Inferior parietal cortex (tissue), 1 donor: ENCODE measurements at regions not wholly inside any gene's neighbourhood (a gene's known extent, or its start where the extent isn't known, plus 50 kb on each side); places are given as distances from the start of the nearest gene placed in this dataset.

Source experiments
- DNase-seq: peaks from one replicate; pipeline ENCODE4 v3.0.0-alpha.2; 2016; ENCODE audit errors: extremely low spot score

DNA sequence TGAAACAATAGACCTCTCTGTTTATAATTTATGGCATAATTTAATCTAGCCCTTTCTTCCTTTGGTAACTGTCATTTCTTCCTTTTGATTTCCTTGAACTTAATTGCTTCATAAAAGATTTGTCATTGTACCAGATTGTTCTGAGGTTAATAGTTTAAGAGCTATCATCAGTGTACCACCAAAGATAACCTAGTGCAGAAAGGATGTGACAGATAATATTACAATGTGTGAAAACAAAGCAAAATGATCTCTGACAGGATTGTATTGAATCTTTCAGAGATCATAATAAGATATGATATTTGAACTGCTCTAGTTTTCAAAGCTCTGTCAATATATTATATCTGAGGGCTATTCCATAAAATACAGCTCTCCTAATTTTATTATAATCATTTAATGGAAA, 132.1 kb upstream of the PTCHD4 start:
- no peak for DNase-seq

DNA sequence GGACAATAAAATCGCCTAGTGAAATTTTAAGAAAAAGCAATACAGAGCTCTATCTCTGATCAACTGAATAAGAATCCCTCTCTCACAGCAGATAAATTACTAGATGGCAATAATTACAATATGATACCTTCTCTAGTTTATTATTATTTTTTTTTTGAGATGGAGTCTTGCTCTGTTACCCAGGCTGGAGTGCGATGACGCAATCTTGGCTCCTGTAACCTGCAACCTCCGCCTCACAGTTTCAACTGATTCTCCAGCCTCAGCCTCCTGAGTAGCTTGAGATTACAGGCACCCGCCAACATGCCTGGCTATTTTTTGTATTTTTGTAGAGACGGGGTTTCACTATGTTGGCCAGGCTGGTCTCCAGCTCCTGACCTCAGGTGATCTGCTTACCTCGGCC, 129.3 kb upstream of the PTCHD4 start:
- no peak for DNase-seq

DNA sequence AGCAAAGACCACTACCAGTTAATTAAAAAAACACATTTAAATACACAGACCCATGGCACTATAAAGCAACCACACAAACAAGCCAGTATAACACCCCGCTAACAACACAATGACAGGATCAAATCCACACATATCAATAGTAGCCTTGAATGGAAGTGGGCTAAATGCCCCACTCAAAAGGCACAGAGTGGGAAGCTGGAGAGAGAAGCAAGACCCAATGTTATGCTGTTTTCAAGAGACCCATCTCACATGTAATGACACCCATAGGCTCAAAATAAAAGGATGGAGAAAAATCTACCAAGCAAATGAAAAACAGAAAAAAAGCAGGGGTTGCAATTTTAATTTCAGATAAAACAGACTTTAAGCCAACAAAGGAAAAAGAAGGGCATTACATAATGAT, 125.4 kb upstream of the PTCHD4 start:
- no peak for DNase-seq

DNA sequence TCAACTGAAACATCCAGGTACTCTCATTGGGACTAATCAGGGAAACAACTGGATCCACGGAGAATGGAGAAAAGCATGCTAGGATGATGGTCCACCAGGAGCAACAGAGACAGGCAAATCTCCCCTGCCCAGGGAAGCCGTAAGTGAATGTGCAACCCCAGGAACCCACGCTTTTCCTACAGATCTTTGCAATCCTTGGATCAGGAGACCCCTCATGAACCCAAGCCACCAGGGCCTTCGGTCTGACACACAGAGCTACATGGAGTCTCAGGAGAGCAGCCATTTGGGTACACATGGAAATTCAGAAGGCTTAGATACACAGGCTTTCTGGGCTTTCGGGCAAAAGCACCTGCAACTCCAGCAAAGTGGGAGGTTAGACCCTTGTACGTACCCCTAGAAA, 122.1 kb upstream of the PTCHD4 start:
- DNase-seq, result no peak

DNA sequence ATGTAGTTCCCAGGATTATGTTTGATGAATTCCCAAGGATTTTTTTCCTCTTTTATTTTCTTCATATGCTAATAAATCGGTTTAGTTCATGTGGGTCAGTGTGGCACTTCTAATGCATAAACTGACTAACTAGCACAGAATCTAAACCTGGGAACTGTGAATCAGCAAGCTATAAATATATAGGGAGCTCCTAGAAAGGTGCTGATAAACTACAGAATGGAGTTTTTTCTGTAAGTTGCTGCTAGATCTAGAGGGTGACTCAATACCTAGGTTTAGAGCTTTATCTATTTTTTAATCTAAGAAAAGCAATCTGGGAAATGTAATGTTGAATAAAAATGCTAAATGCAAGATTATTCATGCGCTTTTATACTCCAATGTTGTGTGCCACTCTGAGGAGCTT, 118.8 kb upstream of the PTCHD4 start:
- no peak for DNase-seq

DNA sequence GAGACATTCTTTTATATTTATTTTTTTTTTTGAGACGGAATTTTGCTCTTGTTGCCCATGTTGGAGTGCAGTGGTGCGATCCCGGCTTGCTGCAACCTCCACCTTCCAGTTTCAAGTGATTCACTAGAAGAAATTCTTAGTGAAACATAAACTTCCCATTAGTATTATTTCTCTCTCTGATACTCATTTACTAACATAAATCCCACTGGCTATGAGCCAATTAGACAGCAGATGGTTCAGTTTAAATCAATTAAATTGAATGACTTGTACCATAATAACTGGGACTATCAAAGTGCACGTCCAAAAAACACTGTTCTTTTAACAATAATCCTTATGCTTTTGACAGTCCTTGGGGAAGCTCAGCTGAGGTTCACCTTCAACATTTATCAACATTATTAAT, 111.2 kb upstream of the PTCHD4 start:
- no peak for DNase-seq

DNA sequence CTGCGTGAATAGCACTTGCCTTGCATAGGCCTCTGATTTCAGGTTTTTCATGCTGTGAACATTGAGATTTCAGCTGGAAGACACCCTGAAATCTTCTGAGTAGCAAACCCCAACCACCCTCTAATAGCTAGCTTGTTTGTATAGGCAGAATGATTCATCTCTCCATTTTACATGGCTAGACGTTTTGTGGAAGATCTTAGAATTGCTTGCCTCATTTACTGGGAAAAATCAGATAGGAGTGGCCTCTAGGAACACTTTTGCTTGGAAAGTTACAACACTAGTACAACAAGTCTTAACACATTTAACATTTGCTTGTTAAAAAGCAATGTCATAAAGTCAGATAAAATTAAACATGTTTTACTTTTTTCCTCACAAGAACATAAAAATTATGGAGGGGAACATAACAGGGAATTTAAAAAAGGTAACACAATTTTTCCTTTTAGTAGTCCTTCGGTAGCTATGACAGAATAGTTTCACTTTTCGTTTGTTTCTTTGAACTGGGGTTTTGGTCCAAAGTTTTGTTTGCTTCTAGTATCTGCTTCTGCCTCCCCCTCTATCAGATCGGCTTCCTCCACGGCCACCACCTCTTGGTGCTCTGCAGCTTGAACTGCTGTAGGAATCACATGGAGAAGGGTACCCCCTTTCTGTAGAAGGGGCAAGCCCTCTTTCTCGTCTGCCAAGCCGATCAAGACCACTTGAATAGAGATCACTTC, 102.2 kb upstream of the PTCHD4 start:
- no peak for DNase-seq

DNA sequence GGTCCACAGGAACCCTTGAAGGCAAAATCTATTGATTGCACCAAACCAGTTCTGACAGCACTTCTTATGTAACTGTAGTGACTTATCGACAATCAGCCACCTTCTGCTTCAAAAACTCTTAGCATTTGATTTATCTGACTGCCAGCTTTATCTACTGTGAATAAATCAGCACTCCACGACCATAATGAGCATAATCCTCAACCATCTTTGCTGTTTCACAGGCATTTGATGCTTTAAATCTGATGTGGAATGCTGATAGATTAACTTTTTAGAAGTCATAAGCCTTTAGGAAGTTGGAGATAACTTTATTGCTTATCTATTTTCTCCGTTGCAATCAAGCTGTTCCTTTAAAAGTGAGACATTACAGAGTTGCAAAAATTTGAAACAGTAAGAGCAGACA, 101.5 kb upstream of the PTCHD4 start:
- DNase-seq, result no peak

DNA sequence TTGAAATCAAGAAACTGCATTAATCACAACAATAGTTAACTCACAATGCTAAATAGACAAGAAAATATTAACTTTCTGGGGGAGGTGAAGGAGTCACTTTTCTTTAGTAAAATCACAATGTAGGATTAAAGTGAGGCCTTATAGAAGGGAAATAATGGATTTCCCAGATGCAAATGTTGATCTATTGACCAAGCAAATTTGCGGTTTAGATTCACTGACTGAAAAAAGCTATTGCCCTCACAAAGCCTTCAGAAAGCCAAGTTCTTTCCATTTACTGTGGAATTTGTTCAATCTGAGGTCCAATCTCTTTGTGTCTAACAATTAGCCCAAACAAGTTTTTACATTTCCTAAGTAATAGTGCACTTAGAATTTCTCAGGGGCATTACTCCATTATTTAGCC, 95.1 kb upstream of the PTCHD4 start:
- no peak for DNase-seq

DNA sequence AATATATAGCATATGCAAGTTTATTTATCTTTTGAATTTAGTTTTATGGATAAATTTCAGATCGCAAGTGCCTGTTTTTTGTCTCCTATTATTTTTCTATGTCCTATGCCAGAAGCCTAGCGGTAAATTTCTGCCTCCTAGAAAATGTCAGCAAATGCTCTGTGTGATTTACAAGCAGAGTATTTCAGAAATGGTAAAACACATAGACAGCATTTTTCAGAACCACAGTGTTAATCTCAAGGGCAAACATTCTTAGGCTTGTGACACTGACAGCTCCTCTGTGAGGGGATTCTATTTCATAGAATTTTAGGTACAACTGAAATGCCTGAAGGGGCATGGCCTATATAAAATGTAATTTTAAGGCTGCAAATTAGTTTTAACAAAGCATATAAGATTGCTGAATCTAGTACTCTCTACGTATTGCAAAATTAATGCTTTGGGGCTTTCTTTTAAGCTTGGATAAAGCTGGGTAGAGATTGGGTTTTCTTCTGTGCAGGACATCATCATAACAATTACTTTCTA, 89.9 kb upstream of the PTCHD4 start:
- no peak for DNase-seq

DNA sequence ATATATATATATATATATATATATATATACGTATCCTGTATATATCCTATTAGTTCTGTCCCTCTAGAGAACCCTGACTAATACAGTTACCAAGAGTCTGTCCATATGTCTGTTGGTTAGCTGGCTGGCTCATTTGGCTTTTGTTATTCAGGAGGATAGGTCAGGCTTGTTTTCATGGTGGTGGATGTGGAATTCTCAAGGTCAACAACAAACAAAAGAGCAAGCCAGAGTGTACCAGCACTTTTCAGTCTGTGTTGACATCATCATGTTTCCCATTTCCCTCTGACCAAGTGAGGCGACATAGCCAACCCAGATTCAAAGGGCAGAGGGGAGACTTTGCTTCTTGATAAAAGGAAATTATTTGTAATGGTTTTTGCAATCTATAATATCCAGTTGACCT, 88.5 kb upstream of the PTCHD4 start:
- no peak for DNase-seq

DNA sequence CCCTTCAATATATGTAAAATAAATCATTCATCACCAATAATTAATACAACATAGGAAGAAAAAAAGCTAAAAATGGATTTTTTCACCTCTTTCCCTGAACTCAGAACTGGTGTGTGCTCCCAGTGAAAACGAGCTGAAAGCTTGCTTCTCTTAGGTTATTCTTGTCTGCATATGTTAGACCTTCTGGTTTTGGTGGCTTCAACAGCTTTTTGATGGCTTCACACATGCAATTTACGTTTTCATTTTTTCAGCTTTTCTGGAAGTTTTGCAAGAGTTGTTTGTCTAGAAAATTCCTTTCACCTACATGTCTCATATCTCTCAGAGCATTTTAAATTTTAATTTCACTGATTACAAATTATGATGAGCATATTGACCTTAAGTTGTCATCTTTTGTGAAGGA, 86.9 kb upstream of the PTCHD4 start:
- no peak for DNase-seq

DNA sequence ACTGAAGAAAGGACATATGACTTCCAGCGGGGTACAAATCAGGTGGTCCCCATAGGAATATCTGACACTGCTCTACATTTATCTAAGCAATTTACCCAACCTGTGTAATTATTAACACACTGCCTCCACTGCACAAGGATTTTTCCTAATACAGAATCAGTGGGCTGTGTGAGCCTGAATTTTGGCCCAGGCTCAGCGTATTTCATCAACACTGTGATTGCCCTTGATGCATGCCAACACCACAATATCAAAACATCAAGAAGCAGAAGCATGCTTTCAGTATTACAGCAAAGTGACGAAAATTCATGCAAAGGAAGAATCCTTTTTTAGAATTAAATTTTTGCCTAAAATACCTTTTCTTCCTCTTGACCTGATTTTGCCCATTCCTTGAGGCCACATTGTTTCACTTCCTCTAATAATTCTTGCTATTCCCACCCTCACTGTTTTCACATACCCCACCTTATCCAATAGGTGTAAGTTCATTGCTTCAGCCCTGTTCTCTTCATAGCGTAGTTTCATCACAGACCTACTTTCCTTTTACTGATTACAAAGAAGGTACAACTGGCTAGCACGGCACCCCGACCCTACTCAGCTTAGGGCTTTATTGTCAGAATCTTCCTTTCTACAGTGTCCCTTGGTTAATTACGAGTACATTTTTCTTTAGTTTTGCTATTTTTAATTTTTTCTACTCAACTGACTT, 83.7 kb upstream of the PTCHD4 start:
- DNase-seq, result no peak

DNA sequence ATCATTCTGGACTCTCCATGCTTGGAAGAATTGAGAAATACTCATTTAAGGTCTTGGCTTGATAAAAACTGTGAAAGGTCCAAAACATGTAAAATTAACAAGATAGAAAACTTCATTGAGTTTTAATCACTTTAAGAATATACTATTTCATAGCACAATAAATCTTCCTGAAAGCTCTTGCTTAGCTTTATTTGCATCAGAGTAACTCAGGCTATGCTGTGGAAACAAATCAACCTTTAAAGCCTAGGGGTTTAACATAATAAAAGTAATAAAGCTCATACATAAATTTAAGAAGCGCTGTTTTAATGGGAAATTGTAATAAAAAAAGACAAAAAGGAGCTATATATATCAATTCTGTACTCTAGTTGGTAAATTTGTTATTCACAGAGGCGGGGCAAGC, 77.2 kb upstream of the PTCHD4 start:
- no peak for DNase-seq

DNA sequence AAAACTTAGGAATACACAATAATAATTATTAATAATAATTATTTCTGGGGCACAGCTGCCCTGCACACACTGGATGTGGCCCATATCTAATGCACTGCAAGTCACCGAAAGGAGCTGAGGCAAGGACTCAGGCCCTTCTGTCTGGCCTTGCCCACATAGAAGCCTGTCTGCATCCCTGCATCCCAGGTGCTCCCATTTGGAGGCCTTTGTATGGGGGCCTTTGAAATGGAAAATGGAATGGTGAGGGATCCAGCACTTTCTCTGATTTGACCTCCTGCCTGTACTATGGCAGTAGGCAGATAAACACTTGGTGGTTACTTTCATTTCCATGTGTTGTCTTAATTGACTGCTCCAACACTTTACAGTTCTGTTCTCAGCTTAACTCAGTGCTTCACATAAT, 75.7 kb upstream of the PTCHD4 start:
- DNase-seq, result no peak

DNA sequence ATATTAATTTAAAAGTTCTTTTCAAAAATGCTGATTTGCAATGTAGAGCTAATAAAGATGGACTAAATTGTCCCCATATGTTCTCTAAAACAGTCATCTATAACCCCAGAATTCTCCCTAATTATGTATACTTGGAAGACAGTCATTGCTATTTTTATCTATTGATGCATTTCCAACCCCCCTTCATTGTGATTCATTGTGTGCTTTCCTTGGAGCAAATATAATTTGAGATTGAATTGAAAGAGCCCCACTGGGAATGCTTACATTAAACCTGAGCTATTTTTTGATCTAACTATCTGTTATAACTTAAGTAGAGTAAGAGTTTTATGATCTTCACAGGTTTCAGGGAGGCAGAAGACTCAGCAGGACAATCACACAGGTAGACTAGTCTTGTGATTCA, 73.7 kb upstream of the PTCHD4 start:
- DNase-seq, result no peak

DNA sequence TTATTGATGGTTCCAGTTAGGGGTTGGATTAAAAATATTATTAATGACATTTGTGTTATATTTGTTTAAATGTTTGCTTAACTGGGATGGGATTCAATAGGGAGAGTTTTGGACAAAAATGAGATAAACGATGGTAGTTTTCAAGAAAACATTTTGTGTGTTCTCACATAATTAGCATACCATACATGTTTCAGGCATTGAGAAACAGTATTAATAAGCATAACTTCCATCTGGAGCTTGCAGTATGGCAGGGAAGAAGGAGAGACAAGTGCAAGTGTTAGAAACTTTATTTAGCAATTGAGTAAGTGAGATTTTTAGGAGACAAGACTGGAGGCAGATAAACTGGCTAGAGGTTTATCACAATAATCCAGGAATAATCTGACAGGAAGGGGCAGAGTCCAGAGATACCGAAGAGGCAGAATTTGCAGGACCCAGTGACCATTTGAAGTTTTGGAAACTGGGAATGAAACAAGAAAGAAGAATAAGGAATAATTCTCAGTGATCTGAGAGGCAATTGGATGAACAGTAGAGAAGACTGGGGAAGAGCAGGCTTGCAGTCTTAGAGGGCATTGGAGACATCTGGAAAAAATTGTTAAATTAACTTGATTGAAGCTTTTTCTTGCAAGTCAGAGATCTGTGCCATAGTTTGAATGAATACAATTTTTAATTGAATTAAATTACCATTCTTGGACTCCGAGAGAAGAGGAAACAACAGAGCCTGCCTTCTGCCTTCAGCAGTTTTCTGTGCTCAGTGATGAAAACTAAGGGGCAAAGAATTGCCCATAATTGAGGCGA, 73.0 kb upstream of the PTCHD4 start:
- DNase-seq, result no peak

DNA sequence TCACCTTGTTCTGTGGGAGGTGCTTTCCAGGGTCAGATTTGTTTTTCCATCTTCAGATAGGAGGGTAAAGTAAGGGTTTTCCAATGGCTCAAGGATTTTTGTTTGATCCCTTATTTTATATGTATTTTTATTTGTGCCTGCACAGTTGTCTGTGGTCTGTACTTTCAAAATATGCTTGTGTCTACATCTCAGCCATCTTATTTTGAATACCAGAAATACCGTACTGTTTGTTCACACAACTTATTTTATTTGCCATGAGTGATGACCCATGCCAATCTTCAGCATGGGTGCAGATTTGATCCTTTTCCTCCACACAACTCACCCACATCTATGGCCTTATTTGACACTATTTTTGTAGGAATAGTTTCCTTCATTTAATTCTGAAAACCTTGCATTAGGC, 72.2 kb upstream of the PTCHD4 start:
- no peak for DNase-seq

DNA sequence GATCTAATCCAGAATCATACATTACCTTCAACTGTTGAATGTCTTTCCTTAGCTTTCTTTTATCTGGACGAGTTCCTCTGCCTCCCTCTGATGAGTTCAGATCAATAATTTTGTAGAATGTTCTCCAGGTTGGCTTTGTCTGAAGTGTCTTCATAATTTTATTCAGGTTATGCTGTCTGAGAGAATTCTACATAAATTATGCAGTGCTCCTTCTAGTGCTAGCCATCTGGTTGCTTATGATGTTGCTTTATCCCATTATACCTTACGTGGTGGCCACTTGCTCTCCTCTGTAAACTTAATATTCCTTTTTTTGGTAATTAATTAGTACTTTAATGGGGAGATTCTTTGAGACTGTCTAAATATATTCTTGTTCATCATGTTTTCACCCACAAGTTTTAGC, 67.7 kb upstream of the PTCHD4 start:
- no peak for DNase-seq

DNA sequence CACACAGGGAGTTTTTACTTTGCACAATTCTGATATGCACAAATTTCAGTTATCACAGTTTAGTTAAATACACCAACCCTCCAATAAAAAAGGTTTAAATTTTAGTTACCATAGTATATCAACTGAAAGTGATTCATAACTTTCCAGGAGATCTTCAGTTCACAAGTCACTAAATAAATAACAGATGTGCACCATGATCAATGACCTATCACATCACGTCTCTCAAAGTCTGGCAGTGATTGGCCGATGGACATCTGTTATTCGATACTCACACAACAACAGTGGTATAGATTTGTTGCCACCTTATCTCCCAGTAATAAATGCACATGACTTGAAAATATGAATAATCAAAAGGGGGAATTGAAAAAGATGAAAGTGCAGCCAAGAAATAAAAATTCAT, 66.8 kb upstream of the PTCHD4 start:
- no peak for DNase-seq

DNA sequence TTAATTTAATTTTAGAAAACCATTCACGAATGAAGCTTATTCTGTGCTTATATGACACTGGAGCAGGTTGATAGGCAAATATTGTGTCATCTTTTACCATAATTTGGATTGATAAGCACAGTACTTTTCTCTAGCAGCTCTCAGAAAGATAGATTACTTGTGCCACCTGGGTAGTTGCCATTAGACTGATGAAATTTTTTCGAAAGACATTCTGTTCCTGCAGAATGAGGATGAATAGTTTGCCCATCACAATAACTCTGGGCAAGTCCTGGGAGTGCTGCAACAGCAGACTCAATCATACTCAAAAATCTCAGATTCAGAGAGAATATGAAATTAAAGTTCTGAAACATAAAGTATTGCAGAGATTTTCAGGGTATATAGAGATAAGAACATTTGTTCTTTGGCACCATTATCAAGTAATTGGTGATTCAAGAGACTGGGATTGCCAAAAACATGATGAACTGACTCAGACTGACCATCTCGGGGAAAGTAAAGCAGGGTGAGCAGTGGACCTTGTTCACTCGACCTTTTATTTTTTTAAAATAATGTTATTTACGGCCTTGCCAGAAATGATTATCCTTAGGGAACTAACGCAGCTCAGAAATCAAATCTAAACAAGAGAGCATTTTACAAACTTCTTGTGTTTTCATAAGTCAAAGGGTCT, 65.8 kb upstream of the PTCHD4 start:
- DNase-seq, result no peak

DNA sequence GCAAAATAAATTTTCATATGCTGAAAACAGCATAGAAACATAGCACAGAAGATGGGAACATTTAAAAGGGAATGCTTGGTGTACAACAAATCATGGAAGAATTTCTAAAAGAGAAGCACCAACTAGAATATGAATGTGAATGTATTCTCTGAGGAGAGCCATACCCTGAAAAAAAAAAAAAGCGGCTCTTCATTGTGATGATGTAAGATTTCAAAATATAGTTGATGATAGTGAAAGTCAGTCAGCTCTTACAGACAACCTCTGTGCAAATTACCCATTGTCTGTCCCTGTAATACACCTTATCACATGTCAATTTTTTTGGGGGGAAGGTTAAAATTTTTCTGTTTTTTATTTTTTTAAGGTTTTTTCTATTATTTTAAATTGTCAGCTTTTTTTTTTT, 58.6 kb upstream of the PTCHD4 start:
- DNase-seq, result no peak
